MM.1S (cell line): ENCODE measurements at regions not wholly inside any gene's neighbourhood (a gene's known extent, or its start where the extent isn't known, plus 50 kb on each side); places are given as distances from the start of the nearest gene placed in this dataset.

Source experiments
- DNase-seq: peaks from one replicate; pipeline ENCODE4 v3.0.0-alpha.2; 2015
- H2AFZ ChIP-seq: fragments of 300-600 bp; sonication (generic); 2 replicates; pipeline ENCODE4 v1.6.0; 2016; ENCODE audit warnings: antibody characterized with exemption, low read length
- H3F3A ChIP-seq: fragments of 300-600 bp; sonication (generic); 2 replicates; pipeline ENCODE4 v1.6.1; 2016; ENCODE audit warnings: mild to moderate bottlenecking, antibody characterized with exemption, low read length, moderate library complexity, mixed read lengths; ENCODE audit not compliant: insufficient read depth
- H3K27ac ChIP-seq: fragments of 300-600 bp; sonication (generic); 2 replicates; pipeline ENCODE4 v1.5.1; 2016; ENCODE audit warnings: mild to moderate bottlenecking, low read length
- H3K27me3 ChIP-seq: fragments of 300-600 bp; sonication (generic); replicated peaks from 2 replicates; pipeline ENCODE4 v1.6.0; 2016; ENCODE audit warnings: low read length; ENCODE audit not compliant: insufficient read depth
- H3K36me3 ChIP-seq: fragments of 300-600 bp; sonication (generic); replicated peaks from 2 replicates; pipeline ENCODE4 v1.6.1; 2016; ENCODE audit warnings: mild to moderate bottlenecking, low read length, mixed read lengths; ENCODE audit not compliant: insufficient read depth
- H3K4me1 ChIP-seq: fragments of 300-600 bp; sonication (generic); 2 replicates; pipeline ENCODE4 v1.6.1; 2016; ENCODE audit warnings: low read length, mixed read lengths
- H3K4me2 ChIP-seq: fragments of 300-600 bp; sonication (generic); 2 replicates; pipeline ENCODE4 v1.6.0; 2016; ENCODE audit warnings: low read depth, low read length
- H3K4me3 ChIP-seq: fragments of 300-600 bp; sonication (generic); 2 replicates; pipeline ENCODE4 v1.5.1; 2016; ENCODE audit warnings: low read length, mixed read lengths
- H3K79me2 ChIP-seq: fragments of 300-600 bp; sonication (generic); 2 replicates; pipeline ENCODE4 v1.6.1; 2016; ENCODE audit warnings: mixed run types, low read length, mixed read lengths
- H3K9ac ChIP-seq: fragments of 300-600 bp; sonication (generic); 2 replicates; pipeline ENCODE4 v1.6.1; 2016; ENCODE audit warnings: low read length, mixed read lengths
- H3K9me2 ChIP-seq: fragments of 300-600 bp; sonication (generic); replicated peaks from 2 replicates; pipeline ENCODE4 v1.6.1; 2016; ENCODE audit warnings: mild to moderate bottlenecking, low read length, mixed read lengths; ENCODE audit not compliant: insufficient read depth
- H3K9me3 ChIP-seq: fragments of 300-600 bp; sonication (generic); replicated peaks from 2 replicates; pipeline ENCODE4 v1.6.1; 2016; ENCODE audit warnings: mild to moderate bottlenecking, low read length, mixed read lengths; ENCODE audit not compliant: insufficient read depth
- H4K20me1 ChIP-seq: fragments of 300-600 bp; sonication (generic); 2 replicates; pipeline ENCODE4 v1.6.1; 2016; ENCODE audit warnings: mild to moderate bottlenecking, low read length, moderate library complexity, mixed read lengths; ENCODE audit not compliant: insufficient read depth
- EZH2 ChIP-seq: fragments of 300-600 bp; sonication (generic); optimal IDR thresholded peaks from 2 replicates; pipeline ENCODE3; 2017; ENCODE audit warnings: low read depth, mild to moderate bottlenecking, antibody characterized with exemption, low read length, mixed read lengths
- EZH2phosphoT487 ChIP-seq: fragments of 300-600 bp; sonication (generic); IDR thresholded peaks from 2 replicates; pipeline ENCODE4 v1.6.1; 2018; ENCODE audit warnings: antibody characterized with exemption, low read length
- TF ChIP-seq, protein P1 (sequence below): fragments of 300-600 bp; sonication (generic); IDR thresholded peaks from 2 replicates; pipeline ENCODE4 v1.5.1; 2016; ENCODE audit warnings: antibody characterized with exemption, low read length, mixed read lengths

DNA sequence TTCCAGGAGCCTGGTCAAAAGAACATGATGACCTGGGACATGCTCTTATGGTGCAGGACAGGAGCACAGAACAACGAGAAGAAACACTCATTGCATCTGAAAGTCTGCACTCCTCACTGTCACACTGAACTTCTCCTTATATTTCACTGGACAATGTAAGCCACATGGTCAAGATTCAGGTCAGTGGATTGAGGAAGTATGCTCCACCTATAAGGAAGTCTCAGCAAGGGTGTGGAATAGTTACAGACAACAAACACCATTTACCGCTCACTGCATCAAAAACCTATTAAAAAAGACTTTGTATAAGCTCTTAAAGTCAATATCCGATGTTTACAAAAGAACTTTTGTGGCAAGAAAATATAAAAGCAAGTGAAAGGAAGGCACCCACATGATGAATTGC is 153.1 kb upstream of the FOXG1 start:
- Histone ChIP-seq H3K27me3 (no peaks in the 10 kb centered on the region), H3K27ac (no peak overlapping the region), H4K20me1 (no peaks in the 10 kb centered on the region), H3K36me3 (no peaks in the 10 kb centered on the region), H3K9me3 (no peaks in the 10 kb centered on the region), H3K4me2 (no peak overlapping the region), H3K4me3 (no peak overlapping the region), H3K79me2 (no peaks in the 10 kb centered on the region), H2AFZ (no peak overlapping the region), H3K9ac (no peak overlapping the region), H3F3A (no peaks in the 10 kb centered on the region), H3K4me1 (no peaks in the 10 kb centered on the region), H3K9me2 (no peaks in the 10 kb centered on the region)
- no peak for DNase-seq
- TF ChIP-seq EZH2 (no peak), EZH2phosphoT487 (no peak)
- TF ChIP-seq, protein P1, sequence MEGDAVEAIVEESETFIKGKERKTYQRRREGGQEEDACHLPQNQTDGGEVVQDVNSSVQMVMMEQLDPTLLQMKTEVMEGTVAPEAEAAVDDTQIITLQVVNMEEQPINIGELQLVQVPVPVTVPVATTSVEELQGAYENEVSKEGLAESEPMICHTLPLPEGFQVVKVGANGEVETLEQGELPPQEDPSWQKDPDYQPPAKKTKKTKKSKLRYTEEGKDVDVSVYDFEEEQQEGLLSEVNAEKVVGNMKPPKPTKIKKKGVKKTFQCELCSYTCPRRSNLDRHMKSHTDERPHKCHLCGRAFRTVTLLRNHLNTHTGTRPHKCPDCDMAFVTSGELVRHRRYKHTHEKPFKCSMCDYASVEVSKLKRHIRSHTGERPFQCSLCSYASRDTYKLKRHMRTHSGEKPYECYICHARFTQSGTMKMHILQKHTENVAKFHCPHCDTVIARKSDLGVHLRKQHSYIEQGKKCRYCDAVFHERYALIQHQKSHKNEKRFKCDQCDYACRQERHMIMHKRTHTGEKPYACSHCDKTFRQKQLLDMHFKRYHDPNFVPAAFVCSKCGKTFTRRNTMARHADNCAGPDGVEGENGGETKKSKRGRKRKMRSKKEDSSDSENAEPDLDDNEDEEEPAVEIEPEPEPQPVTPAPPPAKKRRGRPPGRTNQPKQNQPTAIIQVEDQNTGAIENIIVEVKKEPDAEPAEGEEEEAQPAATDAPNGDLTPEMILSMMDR, result no peak

DNA sequence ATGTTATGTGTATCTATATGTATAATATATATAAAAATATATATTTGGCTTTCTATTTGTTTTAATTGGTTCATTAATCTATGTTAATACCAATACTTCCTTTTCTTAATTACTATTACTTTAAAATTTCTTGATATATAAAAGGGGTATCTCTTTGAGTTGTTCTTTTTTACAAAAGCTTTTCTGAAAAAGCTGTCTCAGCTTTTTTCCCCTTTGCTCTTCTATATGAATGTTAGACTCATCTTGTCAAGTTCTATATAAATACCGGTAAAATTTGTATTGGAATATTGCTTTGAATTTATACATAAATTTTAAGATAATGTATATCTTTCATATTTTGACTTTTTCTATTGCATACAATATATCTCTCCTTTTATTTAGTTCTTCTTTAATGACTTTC is 139.8 kb upstream of the FOXG1 start:
- no peak overlapping the region for H3K27ac ChIP-seq
- no peak overlapping the region for H3K9ac ChIP-seq
- no peak overlapping the region for H3K4me2 ChIP-seq
- no peaks in the 10 kb centered on the region for H3K36me3 ChIP-seq
- H3K4me3 ChIP-seq, result no peak overlapping the region
- TF ChIP-seq EZH2, result no peak
- TF ChIP-seq, protein P1, result no peak
- TF ChIP-seq EZH2phosphoT487, result no peak
- DNase-seq, result no peak
- no peaks in the 10 kb centered on the region for H4K20me1 ChIP-seq
- no peaks in the 10 kb centered on the region for H3K9me3 ChIP-seq
- no peaks in the 10 kb centered on the region for H3F3A ChIP-seq
- no peaks in the 10 kb centered on the region for H3K27me3 ChIP-seq
- H2AFZ ChIP-seq, result no peak overlapping the region
- H3K4me1 ChIP-seq, result no peaks in the 10 kb centered on the region
- no peaks in the 10 kb centered on the region for H3K79me2 ChIP-seq
- H3K9me2 ChIP-seq, result no peaks in the 10 kb centered on the region

DNA sequence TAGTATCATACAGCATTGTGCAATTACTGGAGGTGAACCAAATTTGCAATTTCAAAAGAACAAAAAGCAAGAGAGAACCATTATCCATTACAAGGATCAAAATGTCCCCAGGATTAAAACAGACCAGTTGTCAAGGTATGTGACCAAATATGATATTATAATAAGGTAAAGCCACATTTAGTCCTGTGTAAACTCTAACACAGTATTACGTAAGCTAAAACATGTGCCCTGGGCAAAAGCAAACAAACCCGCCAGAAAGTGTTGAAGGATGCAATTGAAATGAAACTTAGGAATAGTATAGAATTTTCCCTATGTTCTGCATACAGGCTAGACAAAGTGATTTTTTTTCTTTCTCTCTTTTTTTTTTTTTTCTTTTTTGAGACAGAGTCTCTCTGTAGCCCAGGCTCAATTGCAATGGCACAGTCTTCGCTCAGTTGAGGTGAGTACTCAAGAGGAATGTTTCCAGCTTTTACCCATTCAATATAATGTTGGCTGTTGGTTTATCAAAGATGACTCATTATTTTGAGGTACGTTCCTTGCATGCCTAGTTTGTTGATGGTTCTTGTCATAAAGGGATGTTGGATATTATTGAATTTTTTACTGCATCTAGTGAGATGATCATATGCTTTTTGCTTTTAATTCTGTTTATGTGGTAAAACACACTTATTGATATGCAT is 137.1 kb upstream of the FOXG1 start:
- Histone ChIP-seq H3K4me1 (no peaks in the 10 kb centered on the region), H3K79me2 (no peaks in the 10 kb centered on the region), H3K27ac (no peak overlapping the region), H2AFZ (no peak overlapping the region), H3K9ac (no peak overlapping the region), H4K20me1 (no peaks in the 10 kb centered on the region), H3F3A (no peaks in the 10 kb centered on the region), H3K9me2 (no peaks in the 10 kb centered on the region), H3K4me2 (no peak overlapping the region), H3K4me3 (no peak overlapping the region), H3K27me3 (no peaks in the 10 kb centered on the region), H3K36me3 (no peaks in the 10 kb centered on the region), H3K9me3 (no peaks in the 10 kb centered on the region)
- no peak for DNase-seq
- no peak for TF ChIP-seq EZH2
- no peak for TF ChIP-seq EZH2phosphoT487
- TF ChIP-seq, protein P1, result no peak
